ENCODE measurements at regions not wholly inside any gene's neighbourhood (a gene's known extent, or its start where the extent isn't known, plus 50 kb on each side); places are given as distances from the start of the nearest gene placed in this dataset.
A peak's percentile ranks its signal among the peaks of the same experiment; 100 is the strongest.
"Not testable (repeated sequence)": the region's sequence is repeated elsewhere in the genome, so short reads cannot be mapped to it uniquely, and the experiment has no call there.

- DNase-seq, result no peak
Observed at GRCh38 chr4:18105030-18106011, 83.8 kb upstream of the LCORL start.

- DNase-seq, result peak; percentile 3
Observed at GRCh38 chr4:18103876-18104605, 82.5 kb upstream of the LCORL start.

GRCh38 chr4:18100657-18101056 is 79.1 kb upstream of the LCORL start:
- no peak for DNase-seq

GRCh38 chr4:18090447-18090846 is 68.9 kb upstream of the LCORL start:
- not testable (repeated sequence) for DNase-seq

- DNase-seq, result no peak
Observed at GRCh38 chr4:18082236-18082635, 60.7 kb upstream of the LCORL start.

GRCh38 chr4:18081708-18082107 is 60.2 kb upstream of the LCORL start:
- no peak for DNase-seq

- DNase-seq, result no peak
Observed at GRCh38 chr4:18077808-18078207, 56.3 kb upstream of the LCORL start.

- peak; percentile 2 for DNase-seq
Observed at GRCh38 chr4:18075823-18076433, 54.4 kb upstream of the LCORL start.

- DNase-seq, result no peak
Observed at GRCh38 chr4:18071894-18072293, 50.3 kb upstream of the LCORL start.

All from fibroblast of skin of right biceps (primary cell).